ENCODE measurements at regions not wholly inside any gene's neighbourhood (a gene's known extent, or its start where the extent isn't known, plus 50 kb on each side); places are given as distances from the start of the nearest gene placed in this dataset.

DNA sequence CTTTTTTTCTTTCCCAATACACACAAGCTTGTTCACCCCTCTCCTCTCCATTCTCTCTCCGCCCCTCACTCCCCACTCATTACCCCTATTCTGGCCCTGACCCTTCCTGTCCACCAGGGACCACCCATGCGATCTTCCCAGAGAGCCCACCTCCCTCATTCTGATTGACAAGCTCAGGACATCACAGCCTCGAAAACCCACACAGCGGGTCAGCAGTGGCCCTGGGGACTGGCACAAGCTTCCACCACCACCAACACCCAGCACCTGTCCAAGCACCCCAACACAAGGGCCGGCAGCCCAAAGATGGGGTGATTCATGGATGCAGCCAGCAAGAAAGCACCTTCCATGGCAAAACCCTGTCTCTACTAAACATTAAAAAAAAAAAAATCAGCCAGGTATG lies 50.0 kb upstream of the USP6NL start:
- Histone ChIP-seq H3K4me1 (ENCODE audit: insufficient read depth) (no peaks in the 10 kb centered on the region), H3K4me3 (no peak overlapping the region), H3K27ac (no peak overlapping the region), H2AFZ (no peak overlapping the region), H4K20me1 (ENCODE audit: insufficient read depth, poor library complexity, severe bottlenecking) (no peaks in the 10 kb centered on the region), H3K9me2 (replicated peaks; ENCODE audit: insufficient read depth) (no peaks in the 10 kb centered on the region), H3K79me2 (no peaks in the 10 kb centered on the region), H3K27me3 (no peaks in the 10 kb centered on the region), H3K9me3 (ENCODE audit: low read depth) (no peaks in the 10 kb centered on the region), H3K4me2 (no peak overlapping the region), H3K36me3 (replicated peaks; ENCODE audit: insufficient read depth, low read depth) (no peaks in the 10 kb centered on the region)
- no peak for DNase-seq (ENCODE audit: low spot score)
- whole genome bisulfite sequencing (ENCODE audit: low lambda C conversion rate, missing lambda C conversion rate) = 89% methylated on average over 5 of the region's 5 CpGs
- TF ChIP-seq EZH2phosphoT487 (IDR thresholded peaks at IDR 0.05; ENCODE audit: low read depth, severe bottlenecking, unreplicated experiment) (no peak), EZH2 (IDR thresholded peaks at IDR 0.05; ENCODE audit: borderline replicate concordance) (no peak)
- TF ChIP-seq, protein P1, sequence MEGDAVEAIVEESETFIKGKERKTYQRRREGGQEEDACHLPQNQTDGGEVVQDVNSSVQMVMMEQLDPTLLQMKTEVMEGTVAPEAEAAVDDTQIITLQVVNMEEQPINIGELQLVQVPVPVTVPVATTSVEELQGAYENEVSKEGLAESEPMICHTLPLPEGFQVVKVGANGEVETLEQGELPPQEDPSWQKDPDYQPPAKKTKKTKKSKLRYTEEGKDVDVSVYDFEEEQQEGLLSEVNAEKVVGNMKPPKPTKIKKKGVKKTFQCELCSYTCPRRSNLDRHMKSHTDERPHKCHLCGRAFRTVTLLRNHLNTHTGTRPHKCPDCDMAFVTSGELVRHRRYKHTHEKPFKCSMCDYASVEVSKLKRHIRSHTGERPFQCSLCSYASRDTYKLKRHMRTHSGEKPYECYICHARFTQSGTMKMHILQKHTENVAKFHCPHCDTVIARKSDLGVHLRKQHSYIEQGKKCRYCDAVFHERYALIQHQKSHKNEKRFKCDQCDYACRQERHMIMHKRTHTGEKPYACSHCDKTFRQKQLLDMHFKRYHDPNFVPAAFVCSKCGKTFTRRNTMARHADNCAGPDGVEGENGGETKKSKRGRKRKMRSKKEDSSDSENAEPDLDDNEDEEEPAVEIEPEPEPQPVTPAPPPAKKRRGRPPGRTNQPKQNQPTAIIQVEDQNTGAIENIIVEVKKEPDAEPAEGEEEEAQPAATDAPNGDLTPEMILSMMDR (IDR thresholded peaks at IDR 0.05; ENCODE audit: poor library complexity) = no peak
